PC-9 (cell line): ENCODE measurements at regions not wholly inside any gene's neighbourhood (a gene's known extent, or its start where the extent isn't known, plus 50 kb on each side); places are given as distances from the start of the nearest gene placed in this dataset.

Source experiments
- CTCF ChIP-seq: fragments of 200-600 bp; sonication (generic); conservative IDR thresholded peaks from 2 replicates; pipeline ENCODE4 v1.6.1; 2017; ENCODE audit warnings: mixed run types, antibody characterized with exemption, mild to moderate bottlenecking, moderate library complexity
- EZH2 ChIP-seq: fragments of 200-600 bp; sonication (generic); IDR thresholded peaks from 2 replicates; pipeline ENCODE4 v1.8.0; 2017; ENCODE audit warnings: antibody characterized with exemption, low read depth

DNA sequence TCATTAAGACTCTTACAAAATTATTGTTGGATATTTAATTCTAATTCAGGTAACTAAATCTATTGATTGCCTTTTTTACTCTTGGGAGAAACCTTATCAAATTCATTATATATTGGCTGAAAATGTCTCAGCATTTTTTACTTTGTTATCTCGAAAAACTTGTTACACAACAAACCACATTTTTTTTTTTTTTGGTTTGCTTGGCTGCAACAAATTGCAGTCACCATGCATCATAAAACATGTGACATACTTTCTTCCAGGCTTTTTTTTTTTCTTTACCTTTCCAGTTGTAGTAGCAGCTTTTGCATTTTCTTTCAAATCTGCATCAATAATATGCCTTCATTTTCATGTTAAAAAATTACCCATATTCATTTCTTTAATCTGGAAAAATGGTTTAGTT is 186.7 kb downstream of the TDRD15 start:
- TF ChIP-seq CTCF = no peak
- no peak for TF ChIP-seq EZH2
